GM03348 (cell line): ENCODE measurements at regions not wholly inside any gene's neighbourhood (a gene's known extent, or its start where the extent isn't known, plus 50 kb on each side); places are given as distances from the start of the nearest gene placed in this dataset.
"Not testable (repeated sequence)": the region's sequence is repeated elsewhere in the genome, so short reads cannot be mapped to it uniquely, and the experiment has no call there.

Experiments
- DNase-seq: peaks from one replicate; pipeline ENCODE4 v3.0.0; 2012; ENCODE audit warnings: low spot score

GRCh38 chr6:50995036-50995435, 176.4 kb downstream of the TFAP2B start:
- no peak for DNase-seq

DNA sequence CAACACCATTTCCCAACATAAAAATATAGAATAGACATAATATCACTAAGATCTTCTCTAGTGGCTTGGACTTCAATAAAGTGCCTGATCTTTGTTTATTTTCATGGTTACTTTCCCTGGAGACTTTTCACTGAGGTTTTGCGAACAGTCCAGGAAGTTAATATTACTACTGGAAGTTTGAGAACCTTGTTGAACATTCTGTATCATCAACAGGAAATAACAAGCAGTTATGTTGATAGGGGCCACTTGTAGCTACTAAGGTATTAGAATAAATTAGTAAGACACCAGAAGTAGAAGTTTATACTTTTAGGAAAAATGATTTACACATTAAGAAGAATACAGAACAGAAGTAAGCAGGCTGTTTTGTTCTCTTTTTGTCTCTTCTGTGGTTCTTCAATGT, 180.2 kb downstream of the TFAP2B start:
- DNase-seq, result no peak

DNA sequence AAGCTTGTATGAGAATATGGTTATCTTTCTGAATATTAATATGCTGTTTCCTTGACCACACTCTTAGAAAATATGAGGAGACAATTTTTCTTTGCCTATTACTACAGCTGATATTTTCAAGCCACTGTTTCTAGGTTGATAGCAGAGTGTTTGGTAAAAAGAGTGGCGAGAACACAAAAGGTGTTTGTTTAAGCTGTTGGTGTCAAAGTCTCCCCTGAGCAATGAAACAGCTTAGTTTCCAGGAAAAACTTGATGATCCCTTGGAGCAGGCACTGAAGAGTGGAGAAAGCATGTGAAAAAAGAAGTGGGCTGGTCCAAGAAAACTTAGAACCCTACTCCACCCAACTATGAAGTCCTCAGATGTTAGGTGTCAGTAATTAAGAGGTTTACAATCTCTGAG, 182.7 kb downstream of the TFAP2B start:
- no peak for DNase-seq

DNA sequence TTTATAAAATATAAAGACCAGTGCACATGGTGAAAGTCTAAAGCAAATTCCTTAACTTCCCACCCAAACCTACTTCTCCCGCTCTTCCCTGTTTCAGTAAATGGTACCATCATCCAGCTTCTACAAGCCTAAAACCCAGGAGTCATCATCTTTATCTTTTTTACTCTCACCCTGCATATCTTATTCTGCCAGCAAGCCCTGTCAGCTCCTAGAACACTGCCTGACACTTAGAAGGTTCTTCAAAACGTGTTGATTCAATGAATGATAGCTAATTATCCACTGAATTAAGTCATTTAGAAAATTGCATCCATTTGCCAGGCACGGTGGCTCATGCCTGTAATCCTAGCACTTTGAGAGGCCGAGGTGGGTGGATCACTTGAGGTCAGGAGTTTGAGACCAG, 185.7 kb downstream of the TFAP2B start:
- no peak for DNase-seq

DNA sequence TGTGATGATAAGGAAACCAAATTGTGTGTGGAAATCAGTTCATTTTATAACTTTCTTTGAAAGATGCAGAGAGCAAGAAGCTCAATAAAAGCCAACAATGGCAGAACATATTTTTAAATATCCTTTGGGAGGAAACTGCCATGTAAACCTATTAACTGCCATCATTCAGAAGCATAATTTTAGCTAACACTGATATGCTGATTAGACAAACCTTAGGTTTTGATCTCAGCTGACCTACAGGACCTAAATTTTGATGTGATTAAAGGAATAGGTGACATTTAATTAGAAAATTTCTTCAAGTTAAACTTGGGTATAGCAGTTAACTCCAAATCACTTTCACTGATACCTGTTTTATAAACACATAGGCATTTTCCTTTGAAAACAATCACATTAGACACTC, 187.1 kb downstream of the TFAP2B start:
- no peak for DNase-seq

DNA sequence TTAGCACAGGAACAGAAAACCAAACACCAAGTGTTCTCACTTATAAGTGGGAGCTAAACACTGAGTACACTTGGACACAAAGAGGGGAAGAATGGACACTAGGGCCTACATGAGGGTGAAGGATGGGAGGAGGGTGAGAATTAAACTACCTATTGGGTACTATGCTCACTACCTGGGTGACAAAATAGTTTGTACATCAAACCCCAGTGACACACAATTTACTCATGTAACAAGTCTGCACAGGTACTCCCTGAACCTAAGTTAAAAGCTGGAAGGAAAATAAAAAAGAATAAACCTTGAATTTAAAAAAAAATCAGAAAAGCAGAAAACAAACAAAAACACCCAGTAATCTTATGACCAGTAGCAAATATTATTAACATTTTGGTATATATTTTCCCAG, 188.6 kb downstream of the TFAP2B start:
- no peak for DNase-seq

GRCh38 chr6:51008693-51009092, 190.0 kb downstream of the TFAP2B start:
- DNase-seq, result not testable (repeated sequence)

DNA sequence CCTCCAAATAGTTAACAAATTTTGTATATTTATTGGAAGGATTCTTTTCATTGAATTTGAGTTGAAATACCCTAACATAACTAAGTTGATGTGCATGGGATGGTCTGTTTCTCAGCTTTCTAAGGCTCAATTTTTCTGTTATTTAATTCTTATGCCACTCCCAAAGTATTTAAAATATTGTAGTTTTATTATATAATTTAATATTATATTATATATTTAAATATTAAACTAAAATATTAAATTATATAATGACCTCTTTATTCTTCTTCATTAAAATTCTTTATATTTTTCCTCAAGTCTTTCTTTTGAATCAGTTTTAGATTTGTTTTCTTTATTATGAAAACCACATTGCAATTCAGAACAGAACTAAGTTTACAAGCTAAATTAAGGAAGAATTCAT, 194.7 kb downstream of the TFAP2B start:
- no peak for DNase-seq

DNA sequence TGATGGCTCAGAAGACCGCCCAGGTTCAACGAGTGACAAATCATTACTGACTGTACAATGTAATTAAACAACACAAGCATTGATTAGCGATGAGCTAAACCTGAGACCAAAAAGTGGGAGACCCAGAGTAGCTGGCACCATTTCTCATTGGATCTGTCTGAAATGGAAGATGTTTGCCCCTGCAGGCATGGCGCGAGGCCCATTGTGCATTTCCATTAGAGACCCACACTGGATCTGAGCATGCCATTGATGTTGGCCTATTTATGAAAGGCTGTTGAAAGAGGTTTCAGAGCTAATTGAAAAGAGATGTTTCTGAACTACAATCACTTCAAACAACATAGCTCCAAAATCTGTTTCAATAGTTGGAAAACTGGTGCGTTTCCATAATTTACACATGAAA, 196.7 kb downstream of the TFAP2B start:
- no peak for DNase-seq

- no peak for DNase-seq
Measured at GRCh38 chr6:51016489-51016888, 197.8 kb downstream of the TFAP2B start.

DNA sequence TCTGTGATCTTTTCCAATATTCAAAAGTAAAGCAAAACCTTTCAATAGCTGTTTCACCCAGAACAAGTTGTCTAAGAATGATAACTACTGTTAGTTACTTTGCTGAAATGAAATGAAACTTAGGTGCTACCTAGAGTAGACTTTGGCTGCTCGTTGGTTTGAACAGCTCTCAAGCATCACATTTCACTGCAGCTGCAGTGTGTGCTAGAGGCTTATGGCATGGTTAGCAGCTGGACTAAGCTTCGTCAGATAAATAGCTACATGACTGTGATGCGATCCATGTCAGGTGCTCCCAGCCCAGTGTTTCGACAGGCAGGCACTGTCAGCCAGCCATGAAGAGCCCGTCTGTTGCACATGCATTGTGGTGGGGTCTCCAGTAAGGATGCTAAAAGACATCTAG, 201.1 kb downstream of the TFAP2B start:
- no peak for DNase-seq

DNA sequence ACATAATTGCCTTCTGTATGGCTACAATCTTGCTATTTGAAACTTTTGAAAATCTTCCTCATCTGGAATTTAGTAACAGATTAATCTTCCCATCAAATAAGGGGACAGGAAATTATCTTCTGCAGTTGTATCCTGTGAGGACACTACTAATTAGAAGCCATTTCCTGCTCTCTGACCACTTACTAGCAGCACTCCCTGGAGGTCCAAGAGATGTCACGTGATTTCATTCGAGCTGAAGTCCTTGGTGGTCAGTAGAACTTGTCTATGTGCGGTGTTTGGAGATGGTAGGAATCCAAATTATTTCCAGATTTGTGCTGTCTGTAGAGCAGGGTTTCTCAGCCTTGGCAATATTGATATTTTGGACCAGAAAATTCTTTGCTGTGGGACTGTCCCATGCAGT, 202.5 kb downstream of the TFAP2B start:
- peak; percentile 9 for DNase-seq

- no peak for DNase-seq
Measured at GRCh38 chr6:51024126-51024525, 205.5 kb downstream of the TFAP2B start.

DNA sequence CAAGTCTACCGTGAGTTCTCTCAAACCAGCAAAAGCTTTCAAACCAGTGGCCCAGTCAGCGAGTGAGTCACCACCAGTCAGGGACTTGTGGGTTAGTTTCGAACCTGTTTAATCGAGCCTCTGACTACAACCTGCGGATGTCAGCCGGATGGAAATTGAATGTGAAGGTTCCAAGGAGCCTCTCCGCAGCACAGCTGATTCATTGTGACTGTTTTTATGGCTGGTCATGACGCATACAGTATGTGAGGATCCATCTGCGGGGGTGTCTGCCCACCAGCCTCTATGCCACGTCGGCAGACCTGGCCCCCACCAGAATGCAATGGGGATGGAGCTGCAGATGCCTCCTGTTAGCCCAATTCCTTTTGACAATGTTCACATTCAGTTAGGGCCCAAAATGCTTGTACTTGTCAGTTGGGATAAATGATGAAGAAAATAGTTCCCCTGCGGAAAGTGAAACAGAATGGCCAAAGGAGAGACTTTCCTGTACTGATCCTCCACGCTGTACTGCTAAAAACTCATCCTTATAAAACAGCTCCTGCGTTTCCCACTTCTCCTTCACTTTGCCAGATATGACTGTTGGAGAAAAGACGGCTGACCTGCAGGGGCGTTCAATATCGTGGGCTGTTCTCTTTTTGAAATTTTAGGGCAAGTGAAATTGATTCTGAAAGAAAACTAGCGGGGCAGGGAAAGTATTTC, 206.6 kb downstream of the TFAP2B start:
- DNase-seq, result peak; percentile 40

GRCh38 chr6:51027283-51028065, 208.8 kb downstream of the TFAP2B start:
- no peak for DNase-seq

DNA sequence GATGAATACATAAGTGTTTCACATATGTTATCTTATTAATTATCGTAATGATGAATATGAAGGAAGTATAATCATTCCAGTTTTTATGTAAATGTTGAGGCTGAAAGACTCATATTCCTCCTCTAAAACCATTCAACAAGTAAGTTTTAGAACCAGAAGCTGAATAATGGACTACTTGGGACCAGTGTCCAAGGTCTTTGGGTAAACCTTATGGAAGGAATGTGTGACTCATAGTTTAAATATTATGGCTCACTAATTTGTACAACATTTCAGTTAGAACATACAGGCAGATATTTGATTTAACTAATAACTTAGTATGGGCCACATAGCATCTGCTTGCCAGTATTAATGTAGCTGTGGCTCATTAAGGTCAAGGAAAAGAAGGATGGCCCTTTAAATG, 209.6 kb downstream of the TFAP2B start:
- DNase-seq, result peak; percentile 35

- DNase-seq, result peak; percentile 21
Measured at GRCh38 chr6:51029561-51029960, 210.9 kb downstream of the TFAP2B start.

DNA sequence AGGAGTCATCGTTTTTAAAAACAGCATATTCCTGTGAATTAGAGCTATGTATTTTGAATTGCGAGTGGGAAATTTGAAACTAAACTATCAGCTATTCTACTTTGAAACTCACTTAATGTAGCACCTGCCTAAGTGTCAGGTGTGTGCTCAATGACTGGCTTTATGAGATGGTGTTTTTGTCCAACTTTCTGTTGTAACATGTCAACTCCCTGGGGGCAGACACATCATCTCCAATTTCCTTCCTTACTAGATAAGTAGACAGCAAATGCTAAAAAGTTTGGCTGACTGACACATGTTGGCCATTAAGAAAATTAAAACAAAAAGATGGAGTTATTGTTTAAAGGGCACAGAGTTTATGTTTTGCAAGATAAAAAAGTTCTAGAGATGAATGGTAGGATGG, 226.9 kb downstream of the TFAP2B start:
- DNase-seq, result no peak

- DNase-seq, result no peak
Measured at GRCh38 chr6:51049288-51049982, 230.8 kb downstream of the TFAP2B start.

DNA sequence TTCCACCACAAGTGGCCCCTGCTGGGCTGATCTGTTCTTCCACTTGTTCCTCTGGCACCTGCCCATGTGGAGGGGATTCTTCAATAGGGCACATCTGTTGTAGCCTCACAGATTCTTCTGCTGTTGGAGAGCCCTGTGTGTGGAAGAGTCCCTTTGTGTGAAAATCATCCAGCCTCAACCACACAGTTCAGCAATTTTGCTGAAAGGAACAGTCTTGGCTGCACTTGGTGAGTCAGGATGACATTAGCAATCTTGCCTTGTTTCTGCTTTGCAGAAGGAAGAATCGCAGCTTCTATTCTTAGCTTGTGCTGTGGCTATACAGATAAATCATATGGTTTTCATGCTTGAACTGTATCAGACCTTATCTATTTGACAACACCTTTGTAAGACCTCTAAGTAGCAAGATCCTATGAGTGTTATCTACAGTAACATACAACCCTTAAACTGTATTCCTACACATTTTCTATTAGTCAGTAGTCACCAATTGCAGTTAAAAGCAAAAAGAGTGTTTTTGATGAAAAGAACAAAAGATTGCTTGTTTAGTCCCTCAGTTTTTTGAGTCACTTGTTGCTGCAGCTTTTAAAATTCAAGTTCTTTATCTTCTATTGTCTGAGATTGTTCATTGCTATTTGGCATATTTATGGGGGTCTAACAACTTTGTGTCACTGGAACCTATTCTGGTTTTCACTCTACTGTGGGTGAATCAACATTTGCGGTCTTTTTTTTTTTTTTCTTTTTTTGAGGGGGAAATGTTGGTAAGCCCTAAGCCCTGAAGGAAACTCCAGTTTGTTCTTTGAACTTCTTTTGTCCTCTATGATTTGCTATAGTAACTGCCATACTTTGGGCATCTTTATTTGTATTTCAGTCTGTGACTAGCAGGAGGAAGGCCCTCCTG, 231.6 kb downstream of the TFAP2B start:
- DNase-seq, result peak; percentile 12

- not testable (repeated sequence) for DNase-seq
Measured at GRCh38 chr6:51052716-51053115, 234.0 kb downstream of the TFAP2B start.

DNA sequence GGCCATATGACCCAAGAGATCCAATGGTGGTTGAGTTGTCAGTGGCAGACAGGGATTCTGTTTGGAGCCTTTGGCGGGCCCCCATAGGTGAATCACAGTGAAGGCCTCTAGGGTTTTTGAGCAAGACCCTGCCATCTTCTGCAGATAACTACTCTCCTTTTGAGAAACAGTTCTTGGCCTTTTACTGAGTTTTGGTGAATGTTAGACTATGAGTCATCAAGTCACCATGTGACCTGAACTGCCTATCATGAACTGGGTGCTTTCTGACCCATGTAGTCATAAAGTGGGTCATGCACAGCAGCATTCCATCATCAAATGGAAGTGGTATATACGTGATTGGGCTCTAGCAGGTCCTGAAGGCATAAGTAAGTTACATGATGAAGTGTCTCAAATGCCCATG, 236.6 kb downstream of the TFAP2B start:
- not testable (repeated sequence) for DNase-seq
